NCI-H2196 treated with DMSO at 0.1 percent for 48 hours (cell line): ENCODE measurements at regions not wholly inside any gene's neighbourhood (a gene's known extent, or its start where the extent isn't known, plus 50 kb on each side); places are given as distances from the start of the nearest gene placed in this dataset.
"Not testable (repeated sequence)": the region's sequence is repeated elsewhere in the genome, so short reads cannot be mapped to it uniquely, and the experiment has no call there.

Experiments
- DNase-seq: peaks from one replicate; lab custom pipeline; 2025; ENCODE audit not compliant: unreplicated experiment; lab: John Stamatoyannopoulos, UW

DNA sequence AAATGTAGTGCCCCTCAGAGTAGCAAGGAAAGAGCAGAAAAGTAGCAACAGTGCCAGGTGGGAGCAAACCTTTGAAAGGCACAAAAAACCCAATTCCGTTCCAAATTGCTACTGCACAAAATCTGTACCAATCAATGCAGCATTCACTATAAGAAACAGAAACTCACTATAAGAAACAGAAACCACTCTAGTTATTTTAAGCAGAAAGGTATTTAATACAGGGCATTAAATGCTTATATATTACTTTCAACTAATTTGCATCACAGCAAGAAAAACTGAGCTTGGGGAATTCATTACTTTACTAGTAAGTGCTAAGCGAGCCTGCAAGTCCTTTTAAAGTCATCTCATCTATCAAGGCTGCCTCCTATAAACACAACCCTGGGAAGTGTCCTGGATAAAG is 116.5 kb upstream of the OLIG3 start:
- no peak for DNase-seq

GRCh38 chr6:137623293-137623692 is 129.1 kb upstream of the OLIG3 start:
- no peak for DNase-seq

GRCh38 chr6:137625100-137625661 is 131.0 kb upstream of the OLIG3 start:
- DNase-seq: no peak

- no peak for DNase-seq
Observed at GRCh38 chr6:137625808-137626207, 131.6 kb upstream of the OLIG3 start.

GRCh38 chr6:137630666-137631065 is 136.5 kb upstream of the OLIG3 start:
- no peak for DNase-seq

GRCh38 chr6:137631323-137631722 is 137.1 kb upstream of the OLIG3 start:
- DNase-seq: no peak

GRCh38 chr6:137634177-137634576 is 140.0 kb upstream of the OLIG3 start:
- DNase-seq: not testable (repeated sequence)

GRCh38 chr6:137637121-137637520 is 142.9 kb upstream of the OLIG3 start:
- DNase-seq: no peak

DNA sequence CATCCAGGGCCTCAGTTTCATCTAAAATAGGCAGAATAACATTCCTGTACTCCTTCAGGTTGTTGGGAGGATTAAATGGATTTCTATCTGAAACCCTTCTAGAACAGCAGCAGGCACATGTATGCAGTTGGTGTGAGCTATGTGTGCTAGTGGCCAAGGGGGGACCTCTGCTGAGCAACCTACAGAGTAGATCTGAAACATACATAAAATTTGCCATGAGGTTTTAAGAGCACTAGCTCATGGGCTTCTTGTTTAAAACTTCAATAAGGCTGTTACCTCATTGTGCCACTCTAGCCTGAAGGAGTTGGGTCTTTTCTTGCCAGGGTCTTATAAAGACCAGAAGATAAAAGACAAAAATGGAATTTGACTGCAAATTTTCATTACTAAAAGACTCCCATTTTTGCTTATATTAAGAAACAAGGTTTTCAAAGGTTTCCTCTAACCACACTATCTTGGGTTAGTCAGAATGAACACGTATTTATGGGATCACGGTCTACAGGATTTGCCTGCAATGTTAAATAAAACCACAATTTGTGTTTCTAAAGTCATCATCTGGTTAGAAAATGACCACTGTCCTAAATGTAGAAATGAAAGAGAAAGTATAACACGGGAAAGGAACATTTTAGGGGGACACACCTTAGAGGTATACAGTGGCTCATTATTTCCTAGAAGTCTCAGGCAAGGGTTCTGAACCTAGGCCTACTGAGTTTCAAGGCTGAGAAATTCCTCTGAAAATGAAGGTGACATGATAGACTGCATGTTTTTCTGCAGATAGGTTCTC is 144.9 kb upstream of the OLIG3 start:
- DNase-seq: no peak

- DNase-seq: no peak
Observed at GRCh38 chr6:137640086-137640485, 145.9 kb upstream of the OLIG3 start.

GRCh38 chr6:137641474-137642077 is 147.4 kb upstream of the OLIG3 start:
- peak; percentile 65 for DNase-seq

- not testable (repeated sequence) for DNase-seq
Observed at GRCh38 chr6:137643210-137643609, 149.0 kb upstream of the OLIG3 start.

- not testable (repeated sequence) for DNase-seq
Observed at GRCh38 chr6:137643644-137644043, 149.4 kb upstream of the OLIG3 start.

GRCh38 chr6:137645850-137646249 is 151.7 kb upstream of the OLIG3 start:
- no peak for DNase-seq

DNA sequence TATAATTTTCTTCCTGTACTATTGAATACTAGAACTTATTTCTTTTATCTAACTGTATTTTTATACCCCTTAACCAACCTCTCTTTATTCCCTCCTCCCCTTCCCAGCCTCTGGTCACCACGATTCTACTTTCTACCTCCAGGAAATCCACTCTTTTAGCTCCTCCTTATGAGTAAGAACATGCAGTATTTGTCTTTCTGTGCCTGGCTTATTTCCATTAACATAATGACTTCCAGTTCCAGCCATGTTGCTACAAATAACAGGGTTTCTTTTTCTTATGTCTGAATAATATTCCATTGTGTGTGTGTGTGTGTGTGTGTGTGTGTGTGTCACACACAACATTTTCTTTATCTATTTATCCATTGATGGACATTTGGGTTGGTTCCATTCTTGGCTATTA is 152.3 kb upstream of the OLIG3 start:
- DNase-seq: no peak

DNA sequence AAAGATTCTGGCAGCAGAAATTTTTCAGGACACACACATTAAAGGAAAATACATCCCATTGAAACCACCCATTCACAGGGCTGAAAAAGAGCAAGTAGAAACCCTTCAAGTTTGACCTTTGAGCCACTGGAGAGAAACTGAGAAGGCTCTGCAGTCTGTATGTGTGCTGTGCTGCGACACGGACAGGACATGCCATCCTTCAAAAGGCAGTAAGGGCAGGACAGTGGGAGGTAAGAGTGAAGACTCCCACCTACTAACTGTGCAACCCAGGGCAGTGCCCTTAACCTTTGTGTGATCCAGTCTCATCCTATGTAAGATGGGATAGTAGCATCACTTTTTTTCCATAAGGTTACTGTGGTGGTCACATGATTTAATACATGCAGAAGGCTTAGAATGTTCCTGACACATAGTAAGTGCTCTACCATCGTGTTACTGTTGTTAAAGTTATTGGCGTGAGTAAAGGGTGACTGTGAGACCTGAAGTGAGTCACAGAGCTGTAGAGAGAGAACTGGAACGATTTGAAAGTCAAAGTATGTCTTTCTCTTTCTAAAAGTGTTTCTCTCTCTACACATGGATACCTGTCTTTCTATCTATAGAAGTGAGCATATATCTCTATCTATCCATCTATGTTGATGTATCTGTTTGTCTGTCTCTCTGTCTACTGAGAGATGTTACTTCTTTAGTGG is 153.7 kb upstream of the OLIG3 start:
- DNase-seq: no peak

DNA sequence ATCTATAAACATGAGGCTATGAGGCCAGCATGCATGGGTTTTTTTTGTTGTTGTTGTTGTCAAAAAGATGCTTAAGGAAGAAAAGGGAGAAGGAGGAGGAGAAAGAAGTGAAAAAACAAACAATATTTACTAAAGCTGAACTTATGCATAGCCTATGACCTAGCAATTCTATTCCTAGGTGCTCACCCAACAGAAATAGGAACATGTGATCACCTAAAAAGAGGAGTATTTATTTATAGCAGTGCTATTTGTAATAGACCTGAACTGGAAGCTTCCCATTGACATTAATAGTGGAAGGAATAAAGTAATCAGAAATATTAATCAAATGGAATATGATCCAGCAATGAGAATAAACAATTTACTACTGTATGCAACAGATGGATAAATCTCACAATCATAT is 156.5 kb upstream of the OLIG3 start:
- no peak for DNase-seq

- no peak for DNase-seq
Observed at GRCh38 chr6:137651178-137651577, 157.0 kb upstream of the OLIG3 start.

DNA sequence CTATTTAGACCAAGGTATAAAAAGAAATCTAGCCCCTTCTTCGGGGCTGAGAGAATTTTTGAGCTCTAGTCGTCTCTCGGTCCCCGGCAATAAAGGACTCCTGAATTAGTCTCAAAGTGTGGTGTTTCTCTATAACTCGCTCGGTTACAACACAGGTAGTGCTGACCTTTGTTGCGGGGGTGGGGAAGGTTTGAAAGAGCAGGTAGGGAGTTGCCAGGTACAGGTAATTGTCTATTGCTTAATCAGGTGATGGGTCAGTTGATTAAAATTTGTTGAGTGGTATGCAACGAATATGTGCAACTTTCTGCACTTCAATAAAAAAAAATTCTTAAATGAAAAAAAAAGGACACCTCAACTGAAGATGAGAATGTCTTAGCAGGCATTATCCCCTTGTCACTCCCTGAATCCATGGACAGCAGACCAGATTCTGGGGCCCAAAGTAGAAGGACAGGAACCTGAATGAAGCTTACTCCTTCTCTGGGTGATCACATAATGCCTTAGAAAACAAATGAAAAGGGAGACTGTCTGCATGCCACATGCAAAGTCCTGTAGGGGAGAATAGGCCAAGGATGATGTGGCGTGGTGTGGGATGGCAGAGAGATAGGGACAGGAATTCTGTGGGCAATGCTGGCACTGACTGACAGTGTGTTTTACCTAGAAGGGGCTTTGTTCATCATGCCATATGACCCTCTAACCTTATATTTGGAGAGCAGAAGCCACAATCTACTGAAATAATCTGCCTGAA is 157.6 kb upstream of the OLIG3 start:
- DNase-seq: no peak

GRCh38 chr6:137652961-137653705 is 158.9 kb upstream of the OLIG3 start:
- DNase-seq: no peak

GRCh38 chr6:137653706-137654059 is 159.5 kb upstream of the OLIG3 start:
- DNase-seq: no peak
